ENCODE measurements at regions not wholly inside any gene's neighbourhood (a gene's known extent, or its start where the extent isn't known, plus 50 kb on each side); places are given as distances from the start of the nearest gene placed in this dataset.

- in situ Hi-C loops (cut with HindIII; ENCODE audit: low sequenced_read_pairs), result no loop called here
- TF ChIP-seq CTCF (IDR thresholded peaks at IDR 0.05; ENCODE audit: low read depth, low read length, missing control alignments), result no peak
These were observed 119.7 kb upstream of the ZC3H12C start for GRCh38 chr11:109973486-109973885.

GRCh38 chr11:109974523-109974922, 118.7 kb upstream of the ZC3H12C start:
- H3K4me3 ChIP-seq (ENCODE audit: low read depth, low read length), result no peak overlapping the region
- DNase-seq (ENCODE audit: low read depth), result no peak
- TF ChIP-seq CTCF (IDR thresholded peaks at IDR 0.05; ENCODE audit: low read depth, low read length, missing control alignments), result no peak
- in situ Hi-C loops (cut with HindIII; ENCODE audit: low sequenced_read_pairs), result no loop called here

More at GRCh38 chr11:109973486-109973885, 119.7 kb upstream of the ZC3H12C start:
- H3K4me3 ChIP-seq (ENCODE audit: low read depth, low read length), result no peak overlapping the region
- no peak for DNase-seq (ENCODE audit: low read depth)

- no peak for DNase-seq (ENCODE audit: low read depth)
- H3K4me3 ChIP-seq (ENCODE audit: low read depth, low read length), result no peak overlapping the region
- in situ Hi-C loops (cut with HindIII; ENCODE audit: low sequenced_read_pairs), result no loop called here
- no peak for TF ChIP-seq CTCF (IDR thresholded peaks at IDR 0.05; ENCODE audit: low read depth, low read length, missing control alignments)
These were observed 114.3 kb upstream of the ZC3H12C start for GRCh38 chr11:109978895-109979294.

- no peak overlapping the region for H3K4me3 ChIP-seq (ENCODE audit: low read depth, low read length)
- no peak for TF ChIP-seq CTCF (IDR thresholded peaks at IDR 0.05; ENCODE audit: low read depth, low read length, missing control alignments)
- DNase-seq (ENCODE audit: low read depth), result no peak
- in situ Hi-C loops (cut with HindIII; ENCODE audit: low sequenced_read_pairs), result no loop called here
These were observed 112.1 kb upstream of the ZC3H12C start for GRCh38 chr11:109981031-109981636.

- in situ Hi-C loops (cut with HindIII; ENCODE audit: low sequenced_read_pairs), result no loop called here
- DNase-seq (ENCODE audit: low read depth), result no peak
- no peak for TF ChIP-seq CTCF (IDR thresholded peaks at IDR 0.05; ENCODE audit: low read depth, low read length, missing control alignments)
- H3K4me3 ChIP-seq (ENCODE audit: low read depth, low read length), result no peak overlapping the region
These were observed 109.8 kb upstream of the ZC3H12C start for GRCh38 chr11:109983358-109983757.

GRCh38 chr11:109984634-109985289, 108.4 kb upstream of the ZC3H12C start:
- H3K4me3 ChIP-seq (ENCODE audit: low read depth, low read length), result no peak overlapping the region
- no peak for DNase-seq (ENCODE audit: low read depth)
- no peak for TF ChIP-seq CTCF (IDR thresholded peaks at IDR 0.05; ENCODE audit: low read depth, low read length, missing control alignments)
- in situ Hi-C loops (cut with HindIII; ENCODE audit: low sequenced_read_pairs), result no loop called here

Measured in astrocyte of the cerebellum (primary cell).